MM.1S (cell line): ENCODE measurements at regions not wholly inside any gene's neighbourhood (a gene's known extent, or its start where the extent isn't known, plus 50 kb on each side); places are given as distances from the start of the nearest gene placed in this dataset.

Experiments
- DNase-seq: peaks from one replicate; pipeline ENCODE4 v3.0.0-alpha.2; 2015
- H2AFZ ChIP-seq: fragments of 300-600 bp; sonication (generic); 2 replicates; pipeline ENCODE4 v1.6.0; 2016; ENCODE audit warnings: antibody characterized with exemption, low read length
- H3F3A ChIP-seq: fragments of 300-600 bp; sonication (generic); 2 replicates; pipeline ENCODE4 v1.6.1; 2016; ENCODE audit warnings: mild to moderate bottlenecking, antibody characterized with exemption, low read length, moderate library complexity, mixed read lengths; ENCODE audit not compliant: insufficient read depth
- H3K27ac ChIP-seq: fragments of 300-600 bp; sonication (generic); 2 replicates; pipeline ENCODE4 v1.5.1; 2016; ENCODE audit warnings: mild to moderate bottlenecking, low read length
- H3K27me3 ChIP-seq: fragments of 300-600 bp; sonication (generic); replicated peaks from 2 replicates; pipeline ENCODE4 v1.6.0; 2016; ENCODE audit warnings: low read length; ENCODE audit not compliant: insufficient read depth
- H3K36me3 ChIP-seq: fragments of 300-600 bp; sonication (generic); replicated peaks from 2 replicates; pipeline ENCODE4 v1.6.1; 2016; ENCODE audit warnings: mild to moderate bottlenecking, low read length, mixed read lengths; ENCODE audit not compliant: insufficient read depth
- H3K4me1 ChIP-seq: fragments of 300-600 bp; sonication (generic); 2 replicates; pipeline ENCODE4 v1.6.1; 2016; ENCODE audit warnings: low read length, mixed read lengths
- H3K4me2 ChIP-seq: fragments of 300-600 bp; sonication (generic); 2 replicates; pipeline ENCODE4 v1.6.0; 2016; ENCODE audit warnings: low read depth, low read length
- H3K4me3 ChIP-seq: fragments of 300-600 bp; sonication (generic); 2 replicates; pipeline ENCODE4 v1.5.1; 2016; ENCODE audit warnings: low read length, mixed read lengths
- H3K79me2 ChIP-seq: fragments of 300-600 bp; sonication (generic); 2 replicates; pipeline ENCODE4 v1.6.1; 2016; ENCODE audit warnings: mixed run types, low read length, mixed read lengths
- H3K9ac ChIP-seq: fragments of 300-600 bp; sonication (generic); 2 replicates; pipeline ENCODE4 v1.6.1; 2016; ENCODE audit warnings: low read length, mixed read lengths
- H3K9me2 ChIP-seq: fragments of 300-600 bp; sonication (generic); replicated peaks from 2 replicates; pipeline ENCODE4 v1.6.1; 2016; ENCODE audit warnings: mild to moderate bottlenecking, low read length, mixed read lengths; ENCODE audit not compliant: insufficient read depth
- H3K9me3 ChIP-seq: fragments of 300-600 bp; sonication (generic); replicated peaks from 2 replicates; pipeline ENCODE4 v1.6.1; 2016; ENCODE audit warnings: mild to moderate bottlenecking, low read length, mixed read lengths; ENCODE audit not compliant: insufficient read depth
- H4K20me1 ChIP-seq: fragments of 300-600 bp; sonication (generic); 2 replicates; pipeline ENCODE4 v1.6.1; 2016; ENCODE audit warnings: mild to moderate bottlenecking, low read length, moderate library complexity, mixed read lengths; ENCODE audit not compliant: insufficient read depth
- CTCF ChIP-seq: fragments of 300-600 bp; sonication (generic); IDR thresholded peaks from 2 replicates; pipeline ENCODE4 v1.5.1; 2016; ENCODE audit warnings: antibody characterized with exemption, low read length, mixed read lengths
- EZH2 ChIP-seq: fragments of 300-600 bp; sonication (generic); optimal IDR thresholded peaks from 2 replicates; pipeline ENCODE3; 2017; ENCODE audit warnings: low read depth, mild to moderate bottlenecking, antibody characterized with exemption, low read length, mixed read lengths
- EZH2phosphoT487 ChIP-seq: fragments of 300-600 bp; sonication (generic); IDR thresholded peaks from 2 replicates; pipeline ENCODE4 v1.6.1; 2018; ENCODE audit warnings: antibody characterized with exemption, low read length

GRCh38 chr4:101689220-101689619 is 101.3 kb upstream of the BANK1 start:
- H3K79me2 ChIP-seq: no peaks in the 10 kb centered on the region
- no peaks in the 10 kb centered on the region for H3K36me3 ChIP-seq
- no peaks in the 10 kb centered on the region for H4K20me1 ChIP-seq
- TF ChIP-seq EZH2: no peak
- no peak overlapping the region for H3K9ac ChIP-seq
- H3K27me3 ChIP-seq: no peaks in the 10 kb centered on the region
- no peaks in the 10 kb centered on the region for H3F3A ChIP-seq
- no peaks in the 10 kb centered on the region for H3K9me3 ChIP-seq
- H3K9me2 ChIP-seq: no peaks in the 10 kb centered on the region
- H3K27ac ChIP-seq: no peak overlapping the region
- no peak overlapping the region for H3K4me2 ChIP-seq
- peaks cover 4% of the 10 kb centered on the region; the same call in 1 of the 2 replicates for H3K4me1 ChIP-seq
- no peak for DNase-seq
- no peak overlapping the region for H3K4me3 ChIP-seq
- H2AFZ ChIP-seq: no peak overlapping the region

- Histone ChIP-seq H3K79me2 (no peaks in the 10 kb centered on the region), H3K9me3 (no peaks in the 10 kb centered on the region), H3K27me3 (no peaks in the 10 kb centered on the region), H4K20me1 (no peaks in the 10 kb centered on the region), H3F3A (no peaks in the 10 kb centered on the region), H3K4me3 (no peak overlapping the region), H3K9ac (no peak overlapping the region), H3K4me1 (peaks cover 4% of the 10 kb centered on the region; the same call in 1 of the 2 replicates), H3K9me2 (no peaks in the 10 kb centered on the region; the same call in 1 of the 2 replicates), H2AFZ (no peak overlapping the region), H3K27ac (no peak overlapping the region), H3K4me2 (no peak overlapping the region; the same call in 1 of the 2 replicates), H3K36me3 (no peaks in the 10 kb centered on the region)
- DNase-seq: no peak
- TF ChIP-seq EZH2 (no peak), CTCF (no peak), EZH2phosphoT487 (no peak)
Measured at GRCh38 chr4:101685126-101685525, 105.4 kb upstream of the BANK1 start.

GRCh38 chr4:101682946-101683345 is 107.6 kb upstream of the BANK1 start:
- H3K9me2 ChIP-seq: no peaks in the 10 kb centered on the region; the same call in 1 of the 2 replicates
- H3K4me1 ChIP-seq: peaks cover 4% of the 10 kb centered on the region; the same call in 1 of the 2 replicates
- H3K27me3 ChIP-seq: no peaks in the 10 kb centered on the region
- no peaks in the 10 kb centered on the region for H3K79me2 ChIP-seq
- no peak for DNase-seq
- no peak overlapping the region for H3K27ac ChIP-seq
- no peaks in the 10 kb centered on the region for H3K36me3 ChIP-seq
- no peak overlapping the region for H3K4me2 ChIP-seq
- H4K20me1 ChIP-seq: no peaks in the 10 kb centered on the region
- no peak overlapping the region for H3K4me3 ChIP-seq
- no peak for TF ChIP-seq EZH2phosphoT487
- TF ChIP-seq CTCF: no peak
- no peak for TF ChIP-seq EZH2
- no peaks in the 10 kb centered on the region for H3K9me3 ChIP-seq
- H2AFZ ChIP-seq: no peak overlapping the region
- no peak overlapping the region for H3K9ac ChIP-seq
- no peaks in the 10 kb centered on the region for H3F3A ChIP-seq

- TF ChIP-seq EZH2phosphoT487: no peak
- no peak for TF ChIP-seq EZH2
- no peak for TF ChIP-seq CTCF
- Histone ChIP-seq H3K36me3 (no peaks in the 10 kb centered on the region), H3K4me1 (no peaks in the 10 kb centered on the region), H3K27ac (no peak overlapping the region), H4K20me1 (no peaks in the 10 kb centered on the region), H3K4me3 (no peak overlapping the region), H3K9me2 (no peaks in the 10 kb centered on the region), H3K4me2 (no peak overlapping the region), H2AFZ (no peak overlapping the region), H3F3A (no peaks in the 10 kb centered on the region), H3K9me3 (no peaks in the 10 kb centered on the region), H3K9ac (no peak overlapping the region), H3K79me2 (no peaks in the 10 kb centered on the region), H3K27me3 (no peaks in the 10 kb centered on the region)
- no peak for DNase-seq
Measured at GRCh38 chr4:101678180-101678579, 112.3 kb upstream of the BANK1 start.
